Loucy (cell line): ENCODE measurements at regions not wholly inside any gene's neighbourhood (a gene's known extent, or its start where the extent isn't known, plus 50 kb on each side); places are given as distances from the start of the nearest gene placed in this dataset.
A peak's percentile ranks its signal among the peaks of the same experiment; 100 is the strongest.

ENCODE experiments used
- H2AFZ ChIP-seq: fragments of 200-600 bp; sonication (generic); 2 replicates; pipeline ENCODE4 v1.6.0; 2016; ENCODE audit warnings: antibody characterized with exemption, mild to moderate bottlenecking, low read length, moderate library complexity
- H3F3A ChIP-seq: fragments of 200-600 bp; 2 replicates; pipeline ENCODE4 v1.6.0; 2016; ENCODE audit warnings: antibody characterized with exemption, low read depth, mild to moderate bottlenecking
- H3K27me3 ChIP-seq: fragments of 200-600 bp; sonication (generic); 2 replicates; pipeline ENCODE4 v1.6.1; 2014; ENCODE audit warnings: low read length, mild to moderate bottlenecking; ENCODE audit not compliant: insufficient read depth, poor library complexity, severe bottlenecking
- H3K36me3 ChIP-seq: fragments of 200-600 bp; sonication (generic); 2 replicates; pipeline ENCODE4 v1.6.1; 2016; ENCODE audit warnings: low read length; ENCODE audit not compliant: insufficient read depth
- H3K4me1 ChIP-seq: fragments of 200-600 bp; sonication (generic); 2 replicates; pipeline ENCODE4 v1.5.1; 2014; ENCODE audit warnings: low read length, mild to moderate bottlenecking; ENCODE audit not compliant: insufficient read depth, poor library complexity, severe bottlenecking
- H3K4me2 ChIP-seq: fragments of 200-600 bp; sonication (generic); 2 replicates; pipeline ENCODE4 v1.6.0; 2014; ENCODE audit warnings: antibody characterized with exemption, low read length, low read depth, mild to moderate bottlenecking; ENCODE audit not compliant: poor library complexity, severe bottlenecking
- H3K4me3 ChIP-seq: fragments of 200-600 bp; sonication (generic); 2 replicates; pipeline ENCODE4 v1.5.1; 2014; ENCODE audit warnings: low read length, mild to moderate bottlenecking, mixed read lengths; ENCODE audit not compliant: poor library complexity, severe bottlenecking
- H3K79me2 ChIP-seq: fragments of 200-600 bp; sonication (generic); 2 replicates; pipeline ENCODE4 v1.6.1; 2014; ENCODE audit warnings: low read length; ENCODE audit not compliant: insufficient read depth
- H3K9ac ChIP-seq: fragments of 200-600 bp; sonication (generic); 2 replicates; pipeline ENCODE4 v1.6.0; 2014; ENCODE audit warnings: mild to moderate bottlenecking, low read depth, low read length, moderate library complexity; ENCODE audit not compliant: poor library complexity, severe bottlenecking
- H3K9me2 ChIP-seq: fragments of 200-600 bp; sonication (generic); replicated peaks from 2 replicates; pipeline ENCODE4 v1.6.1; 2016; ENCODE audit warnings: low read depth, low read length, mixed read lengths
- H3K9me3 ChIP-seq: fragments of 200-600 bp; sonication (generic); 2 replicates; pipeline ENCODE4 v1.6.1; 2014; ENCODE audit warnings: mild to moderate bottlenecking, antibody characterized with exemption, low read length, low read depth; ENCODE audit not compliant: insufficient read depth
- H4K20me1 ChIP-seq: fragments of 200-600 bp; sonication (generic); 2 replicates; pipeline ENCODE4 v1.6.0; 2014; ENCODE audit warnings: antibody characterized with exemption, low read length, mild to moderate bottlenecking; ENCODE audit not compliant: insufficient read depth, poor library complexity, severe bottlenecking
- EZH2phosphoT487 ChIP-seq: fragments of 200-600 bp; IDR thresholded peaks from 2 replicates; pipeline ENCODE4 v1.6.1; 2018; ENCODE audit warnings: antibody characterized with exemption, mild to moderate bottlenecking, moderate library complexity, borderline replicate concordance
- TF ChIP-seq, protein P1 (sequence below): fragments of 200-600 bp; sonication (generic); conservative IDR thresholded peaks from 2 replicates; pipeline ENCODE4 v1.5.1; 2014; ENCODE audit warnings: mild to moderate bottlenecking, antibody characterized with exemption, low read length

DNA sequence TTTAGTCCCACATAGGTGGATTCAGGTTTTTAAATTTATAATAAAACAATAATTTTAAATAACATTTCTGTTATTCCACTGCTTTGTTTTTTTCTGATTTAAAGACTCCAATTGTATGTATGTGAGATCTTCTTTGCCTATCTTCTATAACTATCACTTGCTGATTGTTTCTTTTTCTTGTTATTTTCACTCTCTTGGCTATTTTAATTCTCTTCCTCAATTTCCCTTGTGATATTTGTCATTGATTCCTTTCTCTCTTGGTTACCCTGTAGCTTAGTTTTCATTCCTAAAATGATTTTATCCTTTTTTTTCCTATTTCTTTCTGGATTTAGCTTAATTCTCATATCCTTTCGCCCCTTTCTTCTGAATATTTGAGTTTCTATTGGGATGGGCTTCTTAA lies 227.3 kb upstream of the TENT5A start:
- no peaks in the 10 kb centered on the region for H3K9me2 ChIP-seq
- no peak overlapping the region for H3K9ac ChIP-seq
- 0 out of 2 replicates have a peak, but pooled peaks cover 5% of the 10 kb centered on the region for H3F3A ChIP-seq
- no peaks in the 10 kb centered on the region for H4K20me1 ChIP-seq
- H3K4me2 ChIP-seq: peak overlapping the region; percentile 52
- peaks cover 45% of the 10 kb centered on the region for H3K4me1 ChIP-seq
- no peak overlapping the region for H2AFZ ChIP-seq
- H3K79me2 ChIP-seq: peaks cover 8% of the 10 kb centered on the region; the same call in 1 of the 2 replicates
- no peaks in the 10 kb centered on the region for H3K36me3 ChIP-seq
- no peak overlapping the region for H3K4me3 ChIP-seq
- no peaks in the 10 kb centered on the region for H3K9me3 ChIP-seq
- TF ChIP-seq, protein P1, sequence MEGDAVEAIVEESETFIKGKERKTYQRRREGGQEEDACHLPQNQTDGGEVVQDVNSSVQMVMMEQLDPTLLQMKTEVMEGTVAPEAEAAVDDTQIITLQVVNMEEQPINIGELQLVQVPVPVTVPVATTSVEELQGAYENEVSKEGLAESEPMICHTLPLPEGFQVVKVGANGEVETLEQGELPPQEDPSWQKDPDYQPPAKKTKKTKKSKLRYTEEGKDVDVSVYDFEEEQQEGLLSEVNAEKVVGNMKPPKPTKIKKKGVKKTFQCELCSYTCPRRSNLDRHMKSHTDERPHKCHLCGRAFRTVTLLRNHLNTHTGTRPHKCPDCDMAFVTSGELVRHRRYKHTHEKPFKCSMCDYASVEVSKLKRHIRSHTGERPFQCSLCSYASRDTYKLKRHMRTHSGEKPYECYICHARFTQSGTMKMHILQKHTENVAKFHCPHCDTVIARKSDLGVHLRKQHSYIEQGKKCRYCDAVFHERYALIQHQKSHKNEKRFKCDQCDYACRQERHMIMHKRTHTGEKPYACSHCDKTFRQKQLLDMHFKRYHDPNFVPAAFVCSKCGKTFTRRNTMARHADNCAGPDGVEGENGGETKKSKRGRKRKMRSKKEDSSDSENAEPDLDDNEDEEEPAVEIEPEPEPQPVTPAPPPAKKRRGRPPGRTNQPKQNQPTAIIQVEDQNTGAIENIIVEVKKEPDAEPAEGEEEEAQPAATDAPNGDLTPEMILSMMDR: no peak
- TF ChIP-seq EZH2phosphoT487: no peak
- H3K27me3 ChIP-seq: no peaks in the 10 kb centered on the region

DNA sequence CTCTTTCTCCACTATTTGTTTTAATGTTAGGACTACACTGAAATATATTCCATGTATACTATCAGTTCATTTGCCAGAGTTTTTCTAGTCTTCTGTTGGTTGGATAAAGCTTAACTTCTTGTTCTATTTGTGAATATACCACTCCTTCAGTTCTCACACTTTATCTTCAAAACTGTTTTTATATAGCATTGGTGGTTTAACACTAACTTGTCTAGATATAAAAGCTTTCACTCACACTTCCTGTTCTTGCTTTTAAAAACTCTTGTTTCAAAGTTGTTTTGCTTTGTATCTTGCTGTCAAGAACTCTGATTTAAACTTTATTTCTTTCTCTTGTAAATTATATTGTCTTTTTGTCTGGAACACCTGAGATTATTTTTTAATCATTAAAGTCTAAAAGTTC lies 226.8 kb upstream of the TENT5A start:
- no peaks in the 10 kb centered on the region for H3K9me2 ChIP-seq
- H3K4me3 ChIP-seq: peak overlapping the region; percentile 20
- TF ChIP-seq EZH2phosphoT487: no peak
- TF ChIP-seq, protein P1: no peak
- peaks cover 45% of the 10 kb centered on the region for H3K4me1 ChIP-seq
- peak overlapping the region; percentile 36 for H3K9ac ChIP-seq
- no peaks in the 10 kb centered on the region for H3K36me3 ChIP-seq
- H3K9me3 ChIP-seq: no peaks in the 10 kb centered on the region
- H3F3A ChIP-seq: 0 out of 2 replicates have a peak, but pooled peaks cover 5% of the 10 kb centered on the region
- peak overlapping the region; percentile 52 for H3K4me2 ChIP-seq
- no peaks in the 10 kb centered on the region for H3K27me3 ChIP-seq
- no peaks in the 10 kb centered on the region for H4K20me1 ChIP-seq
- H2AFZ ChIP-seq: no peak overlapping the region
- peaks cover 8% of the 10 kb centered on the region; the same call in 1 of the 2 replicates for H3K79me2 ChIP-seq

GRCh38 chr6:81978230-81978629 lies 225.7 kb upstream of the TENT5A start:
- H3K27me3 ChIP-seq: no peaks in the 10 kb centered on the region
- 0 out of 2 replicates have a peak, but pooled peaks cover 5% of the 10 kb centered on the region for H3F3A ChIP-seq
- H3K9me3 ChIP-seq: no peaks in the 10 kb centered on the region
- no peak overlapping the region for H3K4me2 ChIP-seq
- H4K20me1 ChIP-seq: no peaks in the 10 kb centered on the region
- no peak overlapping the region for H3K4me3 ChIP-seq
- H3K4me1 ChIP-seq: peaks cover 37% of the 10 kb centered on the region
- H3K9me2 ChIP-seq: no peaks in the 10 kb centered on the region
- no peak overlapping the region for H2AFZ ChIP-seq
- no peak overlapping the region for H3K9ac ChIP-seq
- H3K79me2 ChIP-seq: peaks cover 8% of the 10 kb centered on the region; the same call in 1 of the 2 replicates
- H3K36me3 ChIP-seq: no peaks in the 10 kb centered on the region
- no peak for TF ChIP-seq EZH2phosphoT487
- TF ChIP-seq, protein P1: no peak
